HG03558 (cell line): ENCODE measurements at regions not wholly inside any gene's neighbourhood (a gene's known extent, or its start where the extent isn't known, plus 50 kb on each side); places are given as distances from the start of the nearest gene placed in this dataset.

Source experiments
- ATAC-seq: cut with Tn5 transposase; IDR thresholded peaks from one replicate; pipeline ENCODE4 v1.9.1; 2021; ENCODE audit warnings: moderate number of reproducible peaks; ENCODE audit not compliant: unreplicated experiment; ENCODE audit errors: extremely low read depth

DNA sequence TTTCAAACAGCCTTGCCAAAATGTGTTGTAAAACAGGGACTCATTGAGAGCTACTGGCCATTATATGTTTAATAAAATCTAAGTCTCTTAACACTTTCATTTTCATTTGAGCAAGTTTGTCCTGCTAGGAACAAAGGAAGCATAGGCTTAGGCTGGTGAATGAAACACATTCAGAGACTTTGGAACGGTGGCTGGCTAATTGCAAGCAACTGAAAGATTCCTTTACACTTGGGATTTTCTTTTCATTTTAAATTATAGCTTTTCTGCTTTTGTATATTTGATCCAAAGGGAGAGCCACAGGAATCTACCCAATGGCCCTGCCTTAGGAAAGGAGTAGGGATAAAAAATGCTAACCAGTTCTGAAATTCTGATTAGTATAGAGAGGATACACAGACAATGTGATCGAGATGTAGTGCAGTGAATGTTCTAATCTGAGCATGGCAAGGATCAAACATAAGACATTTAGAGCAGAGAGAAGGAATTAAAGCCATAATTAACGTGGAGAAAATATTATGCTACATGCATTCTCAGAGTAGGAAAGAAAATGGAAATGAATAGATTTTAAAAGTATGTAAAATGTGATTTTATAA is 911.4 kb upstream of the SLC39A10 start:
- no peak for ATAC-seq

- ATAC-seq = no peak
These were observed 914.3 kb upstream of the SLC39A10 start for GRCh38 chr2:194742706-194743105.

DNA sequence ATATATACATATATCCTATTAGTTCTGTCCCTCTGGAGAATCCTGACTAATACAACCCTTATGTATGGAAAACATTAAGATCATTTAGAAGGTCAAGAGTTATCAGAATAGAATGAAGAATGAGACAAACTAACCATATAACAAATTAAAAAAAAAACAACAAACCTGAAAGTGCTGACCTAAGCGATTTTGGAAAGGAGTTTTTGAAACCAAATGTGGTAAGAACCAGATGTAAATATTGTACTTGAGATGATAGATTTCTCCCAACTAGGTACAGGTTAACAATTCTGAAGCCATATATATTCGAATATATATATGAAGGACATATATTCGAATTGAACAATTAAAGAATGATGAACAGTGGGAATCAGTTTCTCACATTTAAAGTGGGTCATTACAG is 917.8 kb upstream of the SLC39A10 start:
- ATAC-seq = no peak

DNA sequence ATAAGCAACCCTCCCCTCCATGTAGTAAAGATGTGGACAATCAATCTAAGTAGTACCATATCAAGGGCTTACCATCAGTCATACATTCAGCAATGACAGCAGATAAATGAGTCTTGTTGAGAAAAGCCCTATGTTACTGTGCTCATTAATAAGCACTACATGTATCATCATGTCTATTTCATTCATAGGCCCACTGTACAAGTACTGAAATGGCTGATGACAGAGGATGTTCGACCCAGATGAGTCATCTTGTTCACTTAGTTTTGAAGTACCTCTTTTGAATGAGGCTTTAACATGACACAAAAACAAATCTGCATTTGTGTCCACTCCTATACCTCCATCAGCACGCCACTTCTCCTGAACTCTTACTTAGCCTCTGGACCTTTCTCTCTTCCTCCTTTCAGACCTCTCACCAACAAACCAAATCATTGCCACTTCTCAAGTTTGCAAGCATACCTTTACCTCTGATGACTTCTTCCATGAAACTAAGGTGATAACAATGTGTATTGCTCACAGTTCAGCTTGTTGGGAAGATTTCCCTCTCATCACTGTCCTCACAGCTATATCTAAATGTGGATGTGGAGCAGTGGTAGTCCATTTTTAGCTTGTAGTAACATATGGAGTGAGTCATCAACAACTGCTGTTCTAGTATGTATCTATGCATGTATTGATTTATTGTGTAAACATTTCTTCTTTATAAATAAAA is 921.0 kb upstream of the SLC39A10 start:
- no peak for ATAC-seq

GRCh38 chr2:194730266-194730665 is 926.8 kb upstream of the SLC39A10 start:
- no peak for ATAC-seq

DNA sequence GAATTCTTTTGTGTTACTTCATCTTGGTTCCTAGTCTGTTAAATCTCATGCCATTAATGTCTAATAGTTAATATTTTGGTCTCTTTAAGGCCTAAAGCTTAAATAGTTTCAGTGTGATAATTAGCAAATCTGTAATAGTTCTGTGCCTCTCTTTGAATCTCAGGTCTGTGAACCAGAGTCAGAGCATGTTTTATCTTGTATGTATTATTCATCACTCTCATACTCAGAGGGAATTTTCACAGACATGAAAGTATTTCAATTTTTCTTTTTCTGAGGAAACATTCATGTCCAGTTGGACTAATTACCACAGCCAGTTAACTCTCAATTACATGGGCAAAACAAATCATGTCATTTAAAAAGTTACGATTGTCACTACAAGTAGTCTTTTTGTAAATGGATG is 931.9 kb upstream of the SLC39A10 start:
- no peak for ATAC-seq

- no peak for ATAC-seq
These were observed 933.6 kb upstream of the SLC39A10 start for GRCh38 chr2:194723446-194723845.

DNA sequence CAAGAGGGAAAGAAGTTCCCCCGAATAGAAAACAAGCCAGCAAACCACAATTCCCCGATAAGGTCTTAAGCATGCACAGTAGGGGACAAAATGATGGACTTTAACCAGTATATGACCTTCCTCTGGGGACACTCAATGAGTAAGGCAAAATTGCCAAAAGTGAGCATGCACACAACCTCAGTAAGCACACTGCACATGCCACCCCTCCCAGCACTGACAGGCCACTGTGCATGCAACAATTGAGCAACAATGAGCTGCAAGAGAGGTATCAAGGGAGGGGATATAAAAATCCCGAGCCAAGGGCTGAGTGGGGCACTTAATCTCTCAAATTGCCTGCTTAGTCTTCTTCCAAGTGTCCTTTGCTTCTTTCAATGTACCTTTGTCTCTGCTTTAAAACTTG is 935.8 kb upstream of the SLC39A10 start:
- no peak for ATAC-seq

DNA sequence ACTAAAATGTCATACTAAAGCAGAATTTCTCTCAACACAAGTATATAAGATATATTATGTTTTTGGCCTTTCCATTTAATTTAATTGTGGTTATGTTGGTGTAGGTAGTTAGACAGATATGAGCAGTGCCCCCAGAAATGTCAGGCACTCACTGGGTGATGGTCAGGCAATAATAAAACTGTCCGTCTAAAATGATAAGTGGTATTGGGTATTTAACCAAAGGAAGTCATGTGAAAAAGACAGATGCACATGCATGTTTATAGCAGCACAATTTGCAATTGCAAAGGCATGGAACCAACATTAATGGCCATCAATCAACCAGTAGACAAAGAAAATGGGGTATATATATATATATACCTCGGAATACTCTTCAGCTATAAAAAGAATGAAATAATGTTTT is 936.6 kb upstream of the SLC39A10 start:
- no peak for ATAC-seq

DNA sequence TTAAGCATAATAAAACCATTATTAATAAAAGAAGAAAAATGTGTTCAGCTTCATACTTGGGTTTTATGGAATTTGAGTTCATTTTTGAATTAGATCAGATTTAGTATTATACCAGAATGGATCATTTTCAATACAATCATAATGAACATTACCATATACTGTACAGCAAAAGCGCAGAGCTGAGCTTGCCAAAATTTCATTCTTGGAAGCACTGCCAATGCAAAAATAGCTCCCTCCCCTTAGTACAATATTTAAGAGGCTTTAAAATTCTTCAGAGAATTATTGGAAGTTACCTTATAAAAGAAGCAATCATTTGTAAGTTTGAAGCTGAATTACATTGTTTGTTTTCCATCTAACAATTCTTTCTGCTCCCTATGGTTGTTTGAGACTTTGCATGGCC is 938.1 kb upstream of the SLC39A10 start:
- no peak for ATAC-seq

DNA sequence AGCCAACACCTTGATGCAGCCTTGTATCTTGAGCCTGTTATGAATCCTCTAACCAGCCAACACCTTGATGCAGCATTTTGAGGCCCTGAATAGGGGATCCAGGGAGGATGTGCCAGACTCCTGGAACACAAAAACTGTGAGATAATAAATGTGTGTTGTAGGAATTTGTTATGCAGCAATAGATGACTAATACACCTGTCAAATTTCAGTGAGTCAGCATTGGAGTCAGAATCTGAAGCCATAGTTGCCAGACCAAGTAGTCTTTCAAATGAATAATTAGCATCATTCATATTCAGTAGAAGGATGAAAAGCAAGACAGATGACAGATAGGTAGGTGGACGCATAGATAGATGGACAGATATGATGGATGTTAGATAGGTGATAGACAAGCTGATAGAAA is 942.5 kb upstream of the SLC39A10 start:
- ATAC-seq = no peak

- ATAC-seq = no peak
These were observed 947.2 kb upstream of the SLC39A10 start for GRCh38 chr2:194709840-194710239.

- ATAC-seq = no peak
These were observed 950.8 kb upstream of the SLC39A10 start for GRCh38 chr2:194706179-194706578.

DNA sequence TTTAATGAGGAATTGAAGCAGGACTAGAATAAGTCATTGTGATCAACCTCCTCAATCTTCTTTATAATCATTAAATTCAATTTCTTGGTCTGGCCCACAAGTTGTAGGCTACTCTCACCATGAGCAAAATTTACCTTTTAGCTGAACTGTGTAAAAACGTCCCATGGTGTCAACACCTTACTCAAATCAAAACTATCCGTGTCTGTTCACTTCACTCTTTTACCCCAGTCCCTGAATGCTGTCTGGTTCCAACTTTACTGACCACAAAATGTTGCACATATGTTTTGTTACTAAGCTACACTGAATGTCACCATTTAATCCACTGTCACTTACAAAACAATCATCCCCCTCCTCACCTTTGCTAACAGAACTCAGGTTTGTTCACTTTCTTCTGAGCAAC is 951.6 kb upstream of the SLC39A10 start:
- no peak for ATAC-seq

DNA sequence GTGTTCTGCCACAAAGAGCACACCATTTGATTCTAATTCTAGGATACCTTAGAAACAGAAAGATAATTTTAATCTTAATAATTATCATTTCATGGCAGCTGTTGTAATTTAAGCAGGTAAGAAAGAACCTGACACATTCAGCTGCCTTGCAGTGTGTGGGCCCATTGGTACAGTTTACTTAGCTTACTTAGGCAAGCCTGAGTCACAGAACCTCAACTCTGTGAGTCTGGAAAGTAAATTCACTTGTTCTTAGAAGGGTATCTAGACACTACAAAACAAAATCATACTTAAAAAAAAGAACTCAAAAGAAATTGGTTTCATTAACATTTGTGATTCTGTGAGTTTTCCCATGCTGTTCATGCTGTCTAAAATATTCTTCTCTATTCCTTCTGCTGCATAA is 956.3 kb upstream of the SLC39A10 start:
- ATAC-seq = no peak

- no peak for ATAC-seq
These were observed 956.9 kb upstream of the SLC39A10 start for GRCh38 chr2:194700116-194700515.

GRCh38 chr2:194698012-194698411 is 959.0 kb upstream of the SLC39A10 start:
- ATAC-seq = no peak

DNA sequence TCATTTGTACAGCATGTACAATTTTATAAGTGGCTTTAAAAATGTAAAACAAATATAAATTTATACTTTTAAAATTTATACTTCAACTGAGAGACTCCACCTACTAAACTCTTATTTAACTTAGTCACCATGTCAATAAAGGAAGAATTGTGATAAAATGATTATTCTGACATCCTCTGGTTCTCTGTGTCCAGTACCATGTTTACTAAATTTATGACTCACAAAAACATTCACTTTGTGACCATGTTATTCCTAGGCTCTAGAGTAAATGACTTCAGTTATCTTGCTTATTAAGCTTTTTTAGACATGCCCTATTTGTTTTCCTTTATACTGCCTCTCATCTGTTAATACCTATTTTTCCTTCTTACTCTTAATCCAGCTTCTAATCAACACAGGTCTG is 959.6 kb upstream of the SLC39A10 start:
- no peak for ATAC-seq

GRCh38 chr2:194696690-194697089 is 960.3 kb upstream of the SLC39A10 start:
- no peak for ATAC-seq

- ATAC-seq = no peak
These were observed 970.5 kb upstream of the SLC39A10 start for GRCh38 chr2:194686569-194686968.

GRCh38 chr2:194674043-194674442 is 983.0 kb upstream of the SLC39A10 start:
- ATAC-seq = no peak

DNA sequence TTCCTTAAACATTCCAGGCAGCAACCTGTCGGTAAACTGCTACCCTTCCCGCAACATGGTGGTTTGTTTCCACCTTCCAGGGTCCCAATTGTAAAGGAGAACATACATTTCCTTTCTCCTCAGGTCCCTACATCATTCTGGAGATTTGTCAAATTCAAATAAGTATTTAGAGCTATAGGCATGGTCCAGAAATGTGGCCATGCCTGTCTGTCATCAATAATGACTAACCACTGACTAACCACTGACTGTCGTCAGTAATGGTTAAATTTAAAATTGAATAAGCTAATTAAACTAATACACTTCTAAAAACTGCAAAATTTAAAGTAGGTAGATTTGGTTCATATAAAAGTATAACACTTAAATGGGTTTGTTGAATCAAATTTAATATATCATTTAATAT is 984.0 kb upstream of the SLC39A10 start:
- ATAC-seq = no peak
